GM12874 (cell line): ENCODE measurements at regions not wholly inside any gene's neighbourhood (a gene's known extent, or its start where the extent isn't known, plus 50 kb on each side); places are given as distances from the start of the nearest gene placed in this dataset.

ENCODE experiments used
- TF ChIP-seq, protein P1 (sequence below): IDR thresholded peaks from 2 replicates; pipeline ENCODE4 v1.5.1; 2011; ENCODE audit warnings: low read depth, mild to moderate bottlenecking, control low read depth, low read length, moderate library complexity; ENCODE audit not compliant: insufficient read depth

DNA sequence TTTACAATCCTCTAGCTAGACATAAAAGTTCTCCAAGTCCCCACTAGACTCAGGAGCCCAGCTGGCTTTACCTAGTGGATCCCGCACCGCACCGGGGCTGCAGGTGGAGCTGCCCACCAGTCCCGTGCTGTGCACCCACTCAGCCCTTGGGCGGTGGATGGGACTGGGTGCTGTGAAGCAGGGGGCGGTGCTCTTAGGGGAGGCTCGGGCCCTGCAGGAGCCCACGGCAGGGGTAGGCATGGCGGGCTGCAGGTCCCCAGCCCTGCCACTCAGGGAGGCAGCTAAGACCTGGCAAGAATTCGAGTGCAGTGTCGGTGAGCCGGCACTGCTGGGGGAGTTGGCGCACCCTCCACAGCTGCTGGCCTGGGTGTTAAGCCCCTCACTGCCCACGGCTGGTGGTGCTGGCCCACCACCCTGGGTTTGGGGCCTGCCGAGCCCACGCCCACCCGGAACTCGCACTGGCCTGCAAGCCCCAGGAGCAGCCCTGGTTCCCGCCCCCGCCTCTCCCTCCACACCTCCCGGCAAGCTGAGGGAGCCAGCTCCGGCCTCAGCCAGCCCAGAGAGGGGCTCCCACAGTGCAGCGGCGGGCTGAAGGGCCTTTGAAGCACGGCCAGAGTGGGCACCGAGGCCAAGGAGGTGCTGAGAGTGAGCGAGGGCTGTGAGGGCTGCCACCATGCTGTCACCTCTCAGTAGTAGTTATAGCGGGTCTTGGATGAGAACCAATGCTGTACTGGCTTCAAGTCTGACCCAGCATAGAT lies 255.2 kb downstream of the CDH7 start:
- TF ChIP-seq, protein P1, sequence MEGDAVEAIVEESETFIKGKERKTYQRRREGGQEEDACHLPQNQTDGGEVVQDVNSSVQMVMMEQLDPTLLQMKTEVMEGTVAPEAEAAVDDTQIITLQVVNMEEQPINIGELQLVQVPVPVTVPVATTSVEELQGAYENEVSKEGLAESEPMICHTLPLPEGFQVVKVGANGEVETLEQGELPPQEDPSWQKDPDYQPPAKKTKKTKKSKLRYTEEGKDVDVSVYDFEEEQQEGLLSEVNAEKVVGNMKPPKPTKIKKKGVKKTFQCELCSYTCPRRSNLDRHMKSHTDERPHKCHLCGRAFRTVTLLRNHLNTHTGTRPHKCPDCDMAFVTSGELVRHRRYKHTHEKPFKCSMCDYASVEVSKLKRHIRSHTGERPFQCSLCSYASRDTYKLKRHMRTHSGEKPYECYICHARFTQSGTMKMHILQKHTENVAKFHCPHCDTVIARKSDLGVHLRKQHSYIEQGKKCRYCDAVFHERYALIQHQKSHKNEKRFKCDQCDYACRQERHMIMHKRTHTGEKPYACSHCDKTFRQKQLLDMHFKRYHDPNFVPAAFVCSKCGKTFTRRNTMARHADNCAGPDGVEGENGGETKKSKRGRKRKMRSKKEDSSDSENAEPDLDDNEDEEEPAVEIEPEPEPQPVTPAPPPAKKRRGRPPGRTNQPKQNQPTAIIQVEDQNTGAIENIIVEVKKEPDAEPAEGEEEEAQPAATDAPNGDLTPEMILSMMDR, result no peak

- TF ChIP-seq, protein P1, result no peak
These were observed 244.4 kb downstream of the CDH7 start for GRCh38 chr18:65995206-65995605.

- TF ChIP-seq, protein P1, result no peak
These were observed 243.5 kb downstream of the CDH7 start for GRCh38 chr18:65994302-65994701.

GRCh38 chr18:65990944-65991708 lies 240.3 kb downstream of the CDH7 start:
- TF ChIP-seq, protein P1, result no peak

GRCh38 chr18:65990174-65990690 lies 239.4 kb downstream of the CDH7 start:
- TF ChIP-seq, protein P1, result no peak

GRCh38 chr18:65988972-65989371 lies 238.2 kb downstream of the CDH7 start:
- TF ChIP-seq, protein P1, result no peak

DNA sequence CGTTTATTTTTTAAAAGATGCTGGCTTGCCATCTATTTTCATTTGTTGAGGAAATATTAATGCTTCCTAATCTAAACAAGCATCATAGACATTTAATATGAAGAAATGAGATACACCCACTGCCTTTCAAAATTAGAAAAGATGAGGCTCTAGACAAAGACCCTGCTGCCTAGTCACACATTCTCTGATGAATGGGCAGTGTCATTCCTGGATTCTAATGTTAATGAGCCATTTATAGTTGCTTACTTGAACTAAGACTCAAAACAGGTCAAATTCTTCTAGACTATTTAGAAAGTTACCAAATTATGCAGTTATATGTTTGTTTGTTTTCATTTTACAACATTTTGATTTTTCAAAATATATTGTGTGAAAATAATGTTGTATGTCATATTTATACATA lies 237.6 kb downstream of the CDH7 start:
- TF ChIP-seq, protein P1, result no peak
